GM19351 (cell line): ENCODE measurements at regions not wholly inside any gene's neighbourhood (a gene's known extent, or its start where the extent isn't known, plus 50 kb on each side); places are given as distances from the start of the nearest gene placed in this dataset.

Experiments
- ATAC-seq: cut with Tn5 transposase; IDR thresholded peaks from one replicate; pipeline ENCODE4 v1.9.1; 2021; ENCODE audit warnings: mild to moderate bottlenecking, moderate library complexity; ENCODE audit not compliant: unreplicated experiment

DNA sequence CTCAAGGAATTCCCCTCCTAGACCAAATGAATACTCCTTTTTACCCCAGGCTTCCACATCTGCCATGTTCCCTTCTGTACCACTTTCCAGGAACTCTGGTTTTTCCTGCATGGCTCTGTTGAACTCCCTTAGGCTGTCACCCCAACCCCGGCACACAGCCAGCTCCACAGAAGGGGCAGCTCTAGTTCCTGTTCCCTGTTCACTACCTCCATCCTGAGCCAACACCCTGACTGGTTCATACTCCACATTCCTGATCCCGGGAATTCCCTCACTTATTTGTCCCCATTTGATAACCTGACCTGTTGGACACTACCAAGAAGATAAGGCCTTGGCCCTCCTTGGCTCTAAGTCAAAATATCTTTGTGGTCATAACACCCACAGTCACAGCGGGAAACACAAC is 280.9 kb upstream of the RAB6C start:
- ATAC-seq = no peak

- no peak for ATAC-seq
These were observed 279.5 kb upstream of the RAB6C start for GRCh38 chr2:129699781-129700573.

GRCh38 chr2:129702416-129703176 is 276.9 kb upstream of the RAB6C start:
- ATAC-seq = no peak

DNA sequence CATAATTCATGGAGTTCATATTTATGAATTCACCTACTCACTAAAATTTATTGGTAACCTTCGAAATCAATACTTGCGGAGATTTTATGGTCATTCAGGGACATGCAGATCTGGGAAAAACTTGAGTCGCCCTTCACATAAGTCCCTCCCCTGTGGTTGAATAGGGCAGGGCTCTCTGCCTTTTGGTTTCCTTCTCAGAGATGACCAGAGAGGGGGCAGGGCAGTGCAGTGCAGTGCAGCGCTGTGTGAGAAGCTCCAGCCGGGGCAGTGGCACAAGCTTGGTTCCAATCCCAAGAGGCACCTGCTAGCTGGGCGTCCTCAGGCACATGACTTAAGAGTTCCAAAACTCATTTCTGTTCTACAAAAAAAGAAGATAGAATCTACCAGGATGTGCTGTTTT is 274.4 kb upstream of the RAB6C start:
- ATAC-seq = no peak

GRCh38 chr2:129707800-129708199 is 271.7 kb upstream of the RAB6C start:
- ATAC-seq = no peak

GRCh38 chr2:129708221-129708967 is 271.1 kb upstream of the RAB6C start:
- ATAC-seq = no peak

DNA sequence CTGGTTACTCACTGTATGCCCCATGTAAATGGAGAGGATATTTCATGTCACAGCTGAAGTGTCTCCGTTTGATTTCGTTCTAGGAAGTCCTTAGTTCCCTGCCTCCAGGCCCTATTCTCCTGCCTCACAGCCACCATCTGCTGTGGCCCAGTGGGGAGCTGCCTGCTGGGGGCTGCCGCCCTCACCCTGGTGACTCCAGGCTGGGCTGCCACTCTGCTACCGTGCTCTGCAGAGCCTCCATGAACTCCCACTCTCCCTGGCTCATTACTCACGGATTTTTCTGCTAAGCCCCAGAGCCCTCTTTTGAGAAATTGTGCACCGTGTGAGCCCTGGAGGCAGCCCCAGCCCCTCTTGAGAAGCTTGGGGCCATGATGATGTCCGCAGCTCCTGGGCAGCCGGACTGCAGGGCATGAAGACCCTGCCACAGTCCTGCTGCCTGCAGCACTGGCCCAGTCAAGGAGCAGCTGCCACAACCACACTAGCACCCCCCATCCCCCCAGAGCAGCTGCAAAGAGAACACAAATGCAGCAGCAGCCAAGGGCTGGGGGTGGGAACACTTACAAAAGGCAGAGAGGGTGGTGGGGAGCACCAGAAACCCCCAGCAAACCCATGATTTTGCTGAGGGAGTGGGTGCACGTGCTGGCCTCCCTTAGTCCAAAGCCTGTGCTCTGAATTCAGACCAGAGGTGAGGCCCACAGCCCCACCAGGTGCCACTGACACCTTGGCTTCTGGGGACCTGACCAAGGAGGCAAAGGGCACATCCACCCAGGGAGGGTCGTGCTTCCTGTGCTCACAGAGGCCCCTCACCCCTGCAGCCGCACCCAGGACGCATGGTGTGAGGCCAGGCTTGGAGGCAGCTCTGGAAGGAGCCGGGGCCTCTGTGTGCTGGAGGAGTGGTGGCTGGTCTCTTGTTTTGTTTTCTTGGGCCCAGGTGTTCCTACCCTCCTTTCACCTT is 270.2 kb upstream of the RAB6C start:
- ATAC-seq = no peak

DNA sequence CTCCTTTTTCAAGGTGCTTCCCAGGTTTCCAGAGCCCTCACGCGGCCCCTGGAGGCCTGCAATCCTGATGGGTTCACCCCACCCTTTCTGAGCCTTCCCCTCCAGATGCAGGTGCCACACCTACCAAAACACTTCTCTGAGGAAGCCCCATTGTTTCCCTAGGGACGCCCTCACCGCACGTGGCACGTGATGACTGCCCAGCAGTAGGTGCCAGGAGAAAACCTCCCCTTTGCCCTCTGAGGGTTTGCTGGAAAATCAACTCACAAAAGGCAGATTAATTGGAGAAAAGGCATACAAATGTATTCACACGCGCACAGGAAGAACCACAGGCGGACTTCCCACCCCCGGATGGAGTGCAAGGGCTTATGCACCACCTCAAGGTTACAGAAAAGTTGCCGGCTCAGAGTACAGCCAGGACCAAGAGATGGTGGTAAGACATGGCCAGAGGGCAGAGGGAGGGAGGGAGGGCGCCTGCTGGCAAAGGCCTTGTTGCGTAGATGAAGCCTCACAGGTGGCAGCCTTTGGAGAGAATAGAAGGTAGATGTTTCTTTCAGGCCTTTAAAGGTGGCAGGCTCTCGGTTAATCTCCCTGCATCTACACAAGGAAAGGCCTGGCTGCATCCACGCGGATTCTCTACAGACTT is 269.4 kb upstream of the RAB6C start:
- no peak for ATAC-seq

- no peak for ATAC-seq
These were observed 268.6 kb upstream of the RAB6C start for GRCh38 chr2:129710670-129711495.

DNA sequence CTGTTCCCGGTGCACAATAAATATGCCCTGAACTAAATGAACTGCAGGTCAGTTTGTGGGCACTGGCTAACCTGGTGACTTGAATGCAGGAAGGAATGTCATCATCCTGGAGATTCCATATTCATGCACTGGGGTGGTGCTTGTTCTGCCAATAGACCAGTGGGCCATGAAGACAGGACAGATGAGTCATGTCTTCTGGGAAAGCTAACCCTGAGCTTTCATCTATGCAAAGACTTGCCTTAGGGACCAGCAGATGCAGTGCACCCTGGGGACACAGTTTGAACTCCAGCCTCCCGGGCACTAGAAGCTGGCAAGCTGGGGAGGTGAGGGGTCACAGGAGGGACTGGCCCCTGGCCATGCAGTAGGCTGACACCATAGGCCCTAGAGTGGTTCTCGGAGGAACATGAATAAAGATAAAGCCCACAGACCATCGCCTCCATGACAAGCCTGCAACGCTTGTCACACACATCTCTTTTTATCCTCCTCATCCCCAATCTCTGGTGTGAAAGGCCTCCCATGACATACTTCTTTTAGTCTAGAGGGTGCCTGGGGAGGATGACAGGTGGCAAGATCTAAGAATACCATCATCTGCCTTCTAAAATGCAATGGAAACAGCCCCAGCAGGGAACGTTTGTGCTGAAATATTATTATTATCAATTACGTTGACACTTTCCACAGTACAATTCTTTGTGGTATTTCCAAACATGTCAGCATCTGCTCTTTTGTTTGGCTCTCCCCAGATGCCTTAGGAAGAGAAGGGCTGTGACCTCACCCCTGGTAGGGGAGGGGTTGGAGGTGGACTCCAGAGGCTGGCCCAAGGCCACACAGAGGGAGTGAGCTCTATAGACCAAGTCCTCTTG is 267.4 kb upstream of the RAB6C start:
- no peak for ATAC-seq

- ATAC-seq = no peak
These were observed 266.8 kb upstream of the RAB6C start for GRCh38 chr2:129712676-129712985.

DNA sequence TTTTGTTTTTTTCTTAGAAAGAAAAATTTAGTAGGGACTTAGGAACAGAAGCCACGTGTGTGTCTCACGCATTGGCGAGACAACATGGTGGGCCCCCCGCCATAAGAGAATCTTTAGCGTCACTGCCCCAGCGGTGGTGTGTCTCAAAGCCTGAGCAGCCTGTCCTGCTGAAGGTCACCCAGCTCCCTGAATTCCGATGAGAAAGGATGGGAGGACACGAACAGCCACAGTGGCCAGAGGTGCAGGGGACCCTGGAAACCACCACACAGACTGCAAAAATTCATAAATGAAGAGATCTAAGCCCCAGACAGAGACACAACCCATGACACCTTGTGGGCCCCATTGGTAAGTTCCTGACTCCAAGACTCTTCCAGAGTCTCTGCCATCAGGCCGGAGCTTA is 266.1 kb upstream of the RAB6C start:
- no peak for ATAC-seq

GRCh38 chr2:129716781-129717559 is 262.5 kb upstream of the RAB6C start:
- ATAC-seq = no peak

GRCh38 chr2:129717560-129718130 is 261.8 kb upstream of the RAB6C start:
- no peak for ATAC-seq

GRCh38 chr2:129719335-129719734 is 260.1 kb upstream of the RAB6C start:
- no peak for ATAC-seq

- ATAC-seq = no peak
These were observed 259.1 kb upstream of the RAB6C start for GRCh38 chr2:129720360-129720759.

GRCh38 chr2:129720761-129721160 is 258.7 kb upstream of the RAB6C start:
- ATAC-seq = no peak
